ENCODE measurements at regions not wholly inside any gene's neighbourhood (a gene's known extent, or its start where the extent isn't known, plus 50 kb on each side); places are given as distances from the start of the nearest gene placed in this dataset.

DNA sequence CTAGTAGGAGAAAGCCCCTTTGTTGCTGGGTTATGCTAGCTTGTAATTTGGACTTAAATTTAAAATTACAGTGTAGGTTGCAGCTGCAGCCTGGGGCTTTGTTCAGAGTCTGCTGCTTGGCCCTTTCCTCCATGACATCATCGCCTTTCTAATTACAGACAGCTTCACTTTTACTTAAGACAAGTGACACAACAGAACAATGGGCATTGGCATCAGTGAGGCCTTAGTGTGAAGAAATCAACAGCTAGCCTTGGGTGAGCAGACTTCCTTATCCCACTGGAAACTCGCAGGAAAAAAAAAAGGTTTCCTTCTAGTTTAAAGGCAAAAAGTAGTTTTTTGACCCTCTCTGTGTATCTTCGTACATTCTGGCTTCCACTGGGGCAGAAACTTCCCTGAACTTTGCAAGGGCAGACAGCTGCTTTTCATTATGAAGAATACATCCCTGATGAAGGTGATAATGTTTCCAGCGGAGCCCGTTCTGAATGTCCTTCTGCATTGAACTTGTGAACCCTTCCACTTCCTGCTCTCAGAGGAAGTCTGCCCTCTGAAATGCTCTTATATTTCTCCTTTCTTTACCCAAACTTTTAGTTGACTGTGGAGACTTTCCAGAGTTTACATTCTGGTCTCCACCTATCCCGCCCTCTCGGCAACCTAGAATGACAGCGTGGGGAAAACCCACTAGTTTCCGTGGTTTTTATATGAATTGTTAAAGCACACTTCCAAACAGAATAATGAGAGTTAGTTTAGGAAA lies 123.2 kb upstream of the FAM9C start:
- H3K27me3 ChIP-seq (ENCODE audit: control insufficient read depth, insufficient read depth, low read length), result no peaks in the 10 kb centered on the region
- FAIRE-seq (no peak), DNase-seq (ENCODE audit: low read depth) (peak; percentile 29)
- no peak overlapping the region for H3K4me3 ChIP-seq (ENCODE audit: low read depth, low read length)
- no peaks in the 10 kb centered on the region for H3K36me3 ChIP-seq (ENCODE audit: control insufficient read depth, insufficient read depth, low read length)
- TF ChIP-seq, protein P1, sequence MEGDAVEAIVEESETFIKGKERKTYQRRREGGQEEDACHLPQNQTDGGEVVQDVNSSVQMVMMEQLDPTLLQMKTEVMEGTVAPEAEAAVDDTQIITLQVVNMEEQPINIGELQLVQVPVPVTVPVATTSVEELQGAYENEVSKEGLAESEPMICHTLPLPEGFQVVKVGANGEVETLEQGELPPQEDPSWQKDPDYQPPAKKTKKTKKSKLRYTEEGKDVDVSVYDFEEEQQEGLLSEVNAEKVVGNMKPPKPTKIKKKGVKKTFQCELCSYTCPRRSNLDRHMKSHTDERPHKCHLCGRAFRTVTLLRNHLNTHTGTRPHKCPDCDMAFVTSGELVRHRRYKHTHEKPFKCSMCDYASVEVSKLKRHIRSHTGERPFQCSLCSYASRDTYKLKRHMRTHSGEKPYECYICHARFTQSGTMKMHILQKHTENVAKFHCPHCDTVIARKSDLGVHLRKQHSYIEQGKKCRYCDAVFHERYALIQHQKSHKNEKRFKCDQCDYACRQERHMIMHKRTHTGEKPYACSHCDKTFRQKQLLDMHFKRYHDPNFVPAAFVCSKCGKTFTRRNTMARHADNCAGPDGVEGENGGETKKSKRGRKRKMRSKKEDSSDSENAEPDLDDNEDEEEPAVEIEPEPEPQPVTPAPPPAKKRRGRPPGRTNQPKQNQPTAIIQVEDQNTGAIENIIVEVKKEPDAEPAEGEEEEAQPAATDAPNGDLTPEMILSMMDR (IDR thresholded peaks at IDR 0.05; ENCODE audit: insufficient read depth, low read length, severe bottlenecking), result no peak

DNA sequence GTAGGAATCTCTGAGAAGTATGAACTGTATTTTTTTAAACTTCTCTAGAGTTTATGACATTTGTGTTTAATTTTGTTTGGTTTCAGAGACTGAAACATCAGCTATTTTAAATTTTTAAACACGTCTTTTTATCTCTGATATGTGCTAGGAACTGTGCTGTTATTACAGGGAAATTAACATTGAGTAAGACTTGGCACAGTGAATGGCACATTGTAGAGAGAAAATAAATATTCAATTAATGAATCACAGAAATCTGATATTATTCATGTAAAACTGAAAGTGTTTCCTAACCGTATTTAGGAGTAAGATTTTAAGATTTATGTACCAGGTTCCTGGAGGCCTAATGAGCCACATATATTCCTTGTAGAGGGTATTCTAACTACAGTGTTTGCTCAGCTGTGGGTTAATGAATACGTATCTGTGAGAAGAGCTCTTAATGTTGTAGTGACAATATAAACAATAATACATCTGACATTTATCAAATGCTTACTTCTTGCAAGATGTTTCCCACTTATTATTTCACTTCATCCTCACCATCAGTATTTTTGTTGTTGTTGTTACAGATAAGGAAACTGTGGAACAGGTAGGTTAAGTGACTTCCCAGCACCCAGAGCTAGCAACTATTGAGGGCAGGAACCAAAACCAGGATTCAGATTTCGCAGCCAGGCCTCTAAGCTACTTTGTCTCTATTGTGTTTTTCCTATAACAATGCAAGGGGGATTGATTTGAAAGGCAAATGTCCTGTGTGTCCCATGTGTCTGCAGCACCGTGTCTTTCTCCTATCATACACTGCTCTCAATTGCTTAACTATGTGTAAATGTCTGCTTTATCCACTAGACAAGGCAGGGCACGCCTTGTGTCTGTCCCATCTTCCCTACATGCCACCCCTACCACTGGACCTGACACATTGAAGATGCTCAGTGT lies 121.1 kb upstream of the FAM9C start:
- DNase-seq (ENCODE audit: low read depth), result no peak
- TF ChIP-seq, protein P1 (IDR thresholded peaks at IDR 0.05; ENCODE audit: insufficient read depth, low read length, severe bottlenecking), result no peak
- H3K36me3 ChIP-seq (ENCODE audit: control insufficient read depth, insufficient read depth, low read length), result no peaks in the 10 kb centered on the region
- FAIRE-seq, result no peak
- no peak overlapping the region for H3K4me3 ChIP-seq (ENCODE audit: low read depth, low read length)
- no peaks in the 10 kb centered on the region for H3K27me3 ChIP-seq (ENCODE audit: control insufficient read depth, insufficient read depth, low read length)

DNA sequence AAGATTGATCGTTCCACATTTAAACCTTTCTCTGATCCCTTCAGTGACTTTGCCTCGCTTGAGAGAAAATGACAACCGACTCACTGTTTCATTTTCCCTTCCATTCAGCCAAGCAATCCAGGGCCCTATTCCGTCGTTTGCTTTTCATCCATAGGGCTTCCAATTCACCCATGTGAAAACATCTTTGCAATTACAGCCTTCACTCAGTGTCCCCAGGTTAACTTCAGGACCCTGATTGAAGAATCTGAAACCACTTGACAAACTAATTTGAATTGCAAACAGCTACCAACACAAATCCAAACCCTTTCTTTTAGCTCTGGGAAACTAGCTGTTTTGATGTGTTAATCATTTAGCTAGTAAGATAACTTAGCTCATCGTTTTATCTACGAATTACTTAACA lies 120.2 kb upstream of the FAM9C start:
- no peak for DNase-seq (ENCODE audit: low read depth)
- FAIRE-seq, result no peak
- TF ChIP-seq, protein P1 (IDR thresholded peaks at IDR 0.05; ENCODE audit: insufficient read depth, low read length, severe bottlenecking), result no peak
- Histone ChIP-seq H3K36me3 (ENCODE audit: control insufficient read depth, insufficient read depth, low read length) (no peaks in the 10 kb centered on the region), H3K27me3 (ENCODE audit: control insufficient read depth, insufficient read depth, low read length) (no peaks in the 10 kb centered on the region), H3K4me3 (ENCODE audit: low read depth, low read length) (no peak overlapping the region)

DNA sequence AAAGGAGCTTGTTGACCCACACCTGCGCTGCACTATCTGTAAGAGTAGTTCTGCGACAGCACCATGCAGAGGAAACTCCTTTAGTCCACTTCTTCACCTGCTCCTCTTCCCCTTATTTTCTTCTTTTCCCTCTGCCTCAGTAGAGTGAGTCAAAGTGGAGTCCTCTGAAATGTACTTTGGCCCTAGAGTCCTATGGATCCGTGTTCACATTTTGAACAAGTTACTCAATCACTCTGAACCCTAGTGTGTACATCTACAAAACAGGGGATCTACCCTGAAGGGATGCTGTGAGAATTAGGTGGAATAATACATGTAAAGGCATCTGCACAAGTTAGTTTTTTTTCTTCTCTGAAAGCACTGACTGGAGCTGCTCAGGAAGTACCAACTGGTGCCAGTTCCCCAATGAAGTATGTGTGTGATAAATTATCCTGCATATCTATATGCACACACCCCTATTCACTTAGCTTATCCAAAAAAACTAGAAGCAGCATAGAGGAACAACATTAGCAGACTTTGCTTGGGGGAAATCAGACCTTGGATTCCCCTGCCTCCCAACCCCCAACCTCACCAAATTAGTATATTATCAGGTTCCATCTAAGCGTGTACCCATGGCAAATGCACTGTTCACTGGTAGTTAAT lies 118.5 kb upstream of the FAM9C start:
- peak; percentile 28 for FAIRE-seq
- TF ChIP-seq, protein P1 (IDR thresholded peaks at IDR 0.05; ENCODE audit: insufficient read depth, low read length, severe bottlenecking), result no peak
- DNase-seq (ENCODE audit: low read depth), result no peak
- H3K27me3 ChIP-seq (ENCODE audit: control insufficient read depth, insufficient read depth, low read length), result no peaks in the 10 kb centered on the region
- no peak overlapping the region for H3K4me3 ChIP-seq (ENCODE audit: low read depth, low read length)
- H3K36me3 ChIP-seq (ENCODE audit: control insufficient read depth, insufficient read depth, low read length), result no peaks in the 10 kb centered on the region

DNA sequence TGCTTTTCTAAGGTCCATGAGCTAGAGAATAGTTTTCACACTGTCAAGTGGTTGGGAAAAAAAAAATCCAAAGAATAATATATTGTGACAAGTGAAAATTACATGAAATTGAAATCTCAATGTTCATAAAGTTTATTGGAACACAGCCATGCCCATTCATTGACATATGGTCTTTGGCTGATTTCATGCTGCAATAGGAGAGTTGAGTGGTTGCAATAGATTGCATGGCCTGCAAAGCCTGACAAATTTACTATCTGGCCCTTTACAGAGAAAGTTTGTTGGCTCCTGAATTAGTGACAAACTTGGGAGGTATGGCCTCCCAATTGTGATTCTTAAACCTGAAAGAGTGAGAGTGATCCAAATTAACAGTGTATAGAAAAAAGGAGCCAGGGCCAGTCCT lies 115.5 kb upstream of the FAM9C start:
- FAIRE-seq (no peak), DNase-seq (ENCODE audit: low read depth) (no peak)
- Histone ChIP-seq H3K27me3 (ENCODE audit: control insufficient read depth, insufficient read depth, low read length) (no peaks in the 10 kb centered on the region), H3K4me3 (ENCODE audit: low read depth, low read length) (no peak overlapping the region), H3K36me3 (ENCODE audit: control insufficient read depth, insufficient read depth, low read length) (no peaks in the 10 kb centered on the region)
- TF ChIP-seq, protein P1 (IDR thresholded peaks at IDR 0.05; ENCODE audit: insufficient read depth, low read length, severe bottlenecking), result no peak
